ENCODE measurements at regions not wholly inside any gene's neighbourhood (a gene's known extent, or its start where the extent isn't known, plus 50 kb on each side); places are given as distances from the start of the nearest gene placed in this dataset.

DNA sequence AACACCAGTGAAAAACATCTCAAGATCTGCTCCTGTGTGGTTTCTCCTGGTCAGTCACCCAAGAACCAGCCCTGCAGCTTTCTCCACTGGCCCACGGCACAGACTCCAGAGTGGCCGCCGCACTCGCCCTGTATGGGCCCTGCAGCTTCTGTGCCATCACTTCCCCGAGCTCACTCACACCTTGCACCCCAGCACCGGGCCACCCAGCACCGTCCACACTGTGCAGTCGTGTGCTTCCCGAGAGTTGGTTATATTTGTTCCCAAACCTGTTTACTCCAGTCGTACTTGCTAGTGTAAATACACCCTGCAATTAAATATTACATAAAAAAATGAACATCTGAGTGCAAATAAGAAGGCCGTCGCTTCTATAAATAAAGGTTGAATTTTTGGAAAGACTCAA, 341.7 kb downstream of the CDH26 start:
- intact Hi-C loops (cut with DNase I) = no loop called here
- no peaks in the 10 kb centered on the region for H3K4me1 ChIP-seq

DNA sequence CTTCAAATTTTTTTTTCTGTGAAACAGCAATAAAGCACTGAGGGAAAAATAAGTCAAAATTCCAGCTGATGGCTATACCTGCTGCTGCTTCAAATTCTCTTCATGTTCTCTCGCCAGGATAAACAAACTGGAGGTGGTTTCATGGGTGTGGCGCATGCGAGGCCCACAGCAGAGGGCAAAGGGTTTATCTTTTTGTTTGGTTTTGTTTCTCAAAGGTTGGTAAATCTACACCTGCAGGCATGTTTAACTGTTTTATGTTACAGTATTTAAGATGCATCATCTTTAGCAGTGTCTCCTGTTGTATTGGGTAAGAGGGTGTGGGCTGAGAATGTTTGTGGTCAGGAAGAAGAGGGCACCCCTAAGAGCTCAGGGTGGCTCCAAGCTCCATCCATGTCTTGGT, 342.2 kb downstream of the CDH26 start:
- DNase-seq (ENCODE audit: low spot score in 2 of 2) = no peak
- H3K36me3 ChIP-seq = no peaks in the 10 kb centered on the region
- TF ChIP-seq, protein P1, sequence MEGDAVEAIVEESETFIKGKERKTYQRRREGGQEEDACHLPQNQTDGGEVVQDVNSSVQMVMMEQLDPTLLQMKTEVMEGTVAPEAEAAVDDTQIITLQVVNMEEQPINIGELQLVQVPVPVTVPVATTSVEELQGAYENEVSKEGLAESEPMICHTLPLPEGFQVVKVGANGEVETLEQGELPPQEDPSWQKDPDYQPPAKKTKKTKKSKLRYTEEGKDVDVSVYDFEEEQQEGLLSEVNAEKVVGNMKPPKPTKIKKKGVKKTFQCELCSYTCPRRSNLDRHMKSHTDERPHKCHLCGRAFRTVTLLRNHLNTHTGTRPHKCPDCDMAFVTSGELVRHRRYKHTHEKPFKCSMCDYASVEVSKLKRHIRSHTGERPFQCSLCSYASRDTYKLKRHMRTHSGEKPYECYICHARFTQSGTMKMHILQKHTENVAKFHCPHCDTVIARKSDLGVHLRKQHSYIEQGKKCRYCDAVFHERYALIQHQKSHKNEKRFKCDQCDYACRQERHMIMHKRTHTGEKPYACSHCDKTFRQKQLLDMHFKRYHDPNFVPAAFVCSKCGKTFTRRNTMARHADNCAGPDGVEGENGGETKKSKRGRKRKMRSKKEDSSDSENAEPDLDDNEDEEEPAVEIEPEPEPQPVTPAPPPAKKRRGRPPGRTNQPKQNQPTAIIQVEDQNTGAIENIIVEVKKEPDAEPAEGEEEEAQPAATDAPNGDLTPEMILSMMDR (IDR thresholded peaks at IDR 0.05) = no peak
- no peaks in the 10 kb centered on the region for H3K4me1 ChIP-seq
- H3K27ac ChIP-seq = no peak overlapping the region
- intact Hi-C loops (cut with DNase I) = no loop called here
- H3K9me3 ChIP-seq = no peaks in the 10 kb centered on the region
- H3K4me3 ChIP-seq = no peak overlapping the region
- no peaks in the 10 kb centered on the region for H3K27me3 ChIP-seq

More for the DNA sequence above, 341.7 kb downstream of the CDH26 start:
- TF ChIP-seq, protein P1 (IDR thresholded peaks at IDR 0.05) = no peak
- H3K27me3 ChIP-seq = no peaks in the 10 kb centered on the region
- no peaks in the 10 kb centered on the region for H3K9me3 ChIP-seq
- H3K36me3 ChIP-seq = no peaks in the 10 kb centered on the region
- H3K27ac ChIP-seq = no peak overlapping the region
- no peak overlapping the region for H3K4me3 ChIP-seq
- no peak for DNase-seq (ENCODE audit: low spot score in 2 of 2)

DNA sequence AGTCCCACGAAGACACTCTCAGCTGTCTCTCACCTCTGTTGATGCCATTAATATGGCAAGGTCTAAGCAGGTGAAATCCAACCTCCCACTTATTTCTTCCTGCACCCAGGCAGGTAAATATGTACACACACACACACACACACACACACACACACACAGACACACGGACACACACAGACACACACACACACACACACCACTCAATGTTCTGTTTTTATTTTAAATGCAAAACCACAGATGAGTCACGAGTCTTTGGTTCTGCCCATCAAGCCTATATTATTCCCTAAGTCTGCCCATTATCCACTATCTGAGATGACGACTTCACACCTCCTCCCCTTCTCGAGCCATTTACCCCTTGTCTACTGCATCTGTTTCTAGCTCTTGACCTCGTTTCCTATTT, 344.7 kb downstream of the CDH26 start:
- TF ChIP-seq, protein P1 (IDR thresholded peaks at IDR 0.05) = no peak
- Histone ChIP-seq H3K9me3 (no peaks in the 10 kb centered on the region), H3K36me3 (no peaks in the 10 kb centered on the region), H3K27ac (no peak overlapping the region), H3K4me1 (no peaks in the 10 kb centered on the region), H3K27me3 (no peaks in the 10 kb centered on the region), H3K4me3 (no peak overlapping the region)
- no peak for DNase-seq (ENCODE audit: low spot score in 2 of 2)
- intact Hi-C loops (cut with DNase I) = no loop called here

DNA sequence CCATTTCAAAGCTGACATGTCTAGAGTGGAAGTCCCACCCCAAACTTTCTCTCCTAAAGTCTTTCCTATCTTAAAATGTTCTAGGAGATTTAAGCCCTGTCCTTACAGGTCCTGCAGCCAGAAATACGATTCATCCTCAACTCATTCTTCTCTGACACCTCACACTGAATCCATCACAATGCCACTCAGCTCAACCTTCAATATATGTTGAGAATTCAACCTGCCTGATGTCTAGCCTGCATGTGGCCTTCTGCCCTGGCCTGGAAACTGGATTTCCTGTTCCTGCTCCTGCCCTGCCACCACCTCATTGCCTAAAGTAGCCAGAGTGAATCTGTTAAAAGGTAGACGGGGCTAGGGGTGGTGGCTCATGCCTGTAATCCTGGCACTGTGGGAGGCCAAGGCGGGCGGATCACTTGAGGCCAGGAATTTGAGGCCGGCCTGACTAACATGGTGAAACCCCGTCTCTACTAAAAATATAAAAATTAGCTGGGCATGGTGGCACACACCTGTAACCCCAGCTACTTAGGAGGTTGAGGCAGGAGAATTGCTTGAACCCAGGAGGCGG, 345.9 kb downstream of the CDH26 start:
- intact Hi-C loops (cut with DNase I) = no loop called here
- Histone ChIP-seq H3K27ac (no peak overlapping the region), H3K9me3 (no peaks in the 10 kb centered on the region), H3K4me1 (no peaks in the 10 kb centered on the region), H3K4me3 (no peak overlapping the region), H3K36me3 (no peaks in the 10 kb centered on the region), H3K27me3 (no peaks in the 10 kb centered on the region)
- TF ChIP-seq, protein P1 (IDR thresholded peaks at IDR 0.05) = no peak
- no peak for DNase-seq (ENCODE audit: low spot score in 2 of 2)

DNA sequence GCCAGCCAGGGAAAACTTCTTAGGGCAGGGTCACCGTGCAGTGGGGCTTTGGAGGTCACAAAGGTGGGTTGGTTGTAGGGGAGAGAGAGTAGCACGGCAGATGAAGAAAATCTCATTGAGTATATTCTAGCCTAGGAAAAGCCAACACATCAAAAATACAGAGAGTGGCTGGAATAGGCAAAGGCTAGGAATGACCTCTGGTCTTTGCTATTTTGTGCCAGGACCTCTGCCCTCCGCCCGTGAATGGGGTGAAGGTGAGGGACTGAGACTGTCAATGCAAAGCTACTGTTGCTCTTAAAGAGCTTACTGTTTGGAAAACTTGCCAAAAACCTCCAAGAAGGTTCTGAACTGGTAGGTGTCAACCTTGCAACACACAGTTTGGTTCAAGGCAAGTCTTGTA, 346.7 kb downstream of the CDH26 start:
- no peak for DNase-seq (ENCODE audit: low spot score in 2 of 2)
- intact Hi-C loops (cut with DNase I) = no loop called here
- TF ChIP-seq, protein P1 (IDR thresholded peaks at IDR 0.05) = no peak
- Histone ChIP-seq H3K36me3 (no peaks in the 10 kb centered on the region), H3K27me3 (no peaks in the 10 kb centered on the region), H3K4me3 (no peak overlapping the region), H3K27ac (no peak overlapping the region), H3K4me1 (no peaks in the 10 kb centered on the region), H3K9me3 (no peaks in the 10 kb centered on the region)

DNA sequence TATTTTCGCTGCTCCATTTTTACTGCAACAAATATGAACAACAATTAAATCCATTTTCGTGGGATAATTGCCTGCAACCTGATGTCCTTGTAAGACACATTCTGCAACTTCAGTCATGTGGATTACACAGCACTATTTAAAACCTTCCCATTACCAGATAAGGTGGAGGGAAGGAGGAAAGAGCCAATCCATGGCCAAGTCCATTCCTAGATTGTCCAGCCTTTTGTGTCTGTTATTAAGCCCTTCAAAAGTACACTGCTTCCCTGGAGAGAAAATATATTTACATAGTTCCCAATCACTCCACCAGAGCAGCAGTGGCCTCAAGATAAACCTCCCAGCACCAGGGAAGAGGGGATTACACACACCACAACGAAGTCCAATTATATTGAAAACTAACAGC, 347.9 kb downstream of the CDH26 start:
- Histone ChIP-seq H3K4me3 (no peak overlapping the region), H3K36me3 (no peaks in the 10 kb centered on the region), H3K9me3 (no peaks in the 10 kb centered on the region), H3K4me1 (no peaks in the 10 kb centered on the region), H3K27me3 (no peaks in the 10 kb centered on the region), H3K27ac (no peak overlapping the region)
- TF ChIP-seq, protein P1 (IDR thresholded peaks at IDR 0.05) = no peak
- intact Hi-C loops (cut with DNase I) = no loop called here
- no peak for DNase-seq (ENCODE audit: low spot score in 2 of 2)

Measured in ascending aorta (tissue), 2 donors.